Activated CD4-positive, alpha-beta T cell treated with anti-CD3 and anti-CD28 coated beads, Interleukin-2, amount 10 ng/mL, durations not matched to agents 24 days and 14 days (primary cell): ENCODE measurements at regions not wholly inside any gene's neighbourhood (a gene's known extent, or its start where the extent isn't known, plus 50 kb on each side); places are given as distances from the start of the nearest gene placed in this dataset.

Source experiments
- DNase-seq: peaks from one replicate; pipeline ENCODE4 v3.0.0; 2022
- H3K27ac Mint-ChIP-seq: one replicate; pipeline ENCODE4 v1.8.0; 2022; ENCODE audit warnings: mild to moderate bottlenecking, mixed read lengths
- H3K27me3 Mint-ChIP-seq: one replicate; pipeline ENCODE4 v1.8.0; 2022; ENCODE audit warnings: mixed read lengths
- H3K36me3 Mint-ChIP-seq: one replicate; pipeline ENCODE4 v1.8.0; 2022; ENCODE audit warnings: low read depth, mild to moderate bottlenecking, mixed read lengths
- H3K4me1 Mint-ChIP-seq: one replicate; pipeline ENCODE4 v1.8.0; 2021; ENCODE audit warnings: mixed read lengths
- H3K4me3 Mint-ChIP-seq: one replicate; pipeline ENCODE4 v1.8.0; 2022; ENCODE audit warnings: mild to moderate bottlenecking, moderate library complexity, mixed read lengths
- H3K9me3 Mint-ChIP-seq: one replicate; pipeline ENCODE4 v1.8.0; 2021; ENCODE audit warnings: mixed read lengths
- intact Hi-C: fragments of 100-400 bp; cut with micrococcal nuclease; formaldehyde crosslinking; loops from one replicate; pipeline ENCODE4 v1.15.1; 2023

DNA sequence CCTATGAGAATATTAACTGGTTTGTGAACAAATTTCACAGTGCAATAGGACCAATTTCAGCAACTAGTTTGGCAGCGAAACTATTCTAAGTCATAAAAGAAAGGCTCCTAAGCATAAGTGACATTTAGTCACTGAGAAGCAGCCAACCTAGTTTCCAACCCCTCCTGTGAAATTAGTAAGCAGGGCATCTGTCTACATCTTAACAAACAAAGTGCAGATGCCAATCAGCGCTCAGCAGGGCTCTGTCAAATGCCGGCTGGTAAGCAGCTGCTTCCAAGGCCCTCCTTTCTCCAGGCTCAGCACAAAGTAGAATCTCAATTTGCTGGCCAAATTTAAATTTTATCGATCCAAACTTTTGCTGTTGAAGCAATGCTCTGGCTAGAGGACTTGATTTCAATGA, 124.7 kb downstream of the ICOS start:
- Mint-ChIP-seq H3K4me3 (no peak overlapping the region), H3K9me3 (no peaks in the 10 kb centered on the region), H3K27ac (no peak overlapping the region), H3K27me3 (peaks cover 4% of the 10 kb centered on the region), H3K4me1 (no peaks in the 10 kb centered on the region), H3K36me3 (no peaks in the 10 kb centered on the region)
- DNase-seq: no peak
- intact Hi-C loops: no loop called here

DNA sequence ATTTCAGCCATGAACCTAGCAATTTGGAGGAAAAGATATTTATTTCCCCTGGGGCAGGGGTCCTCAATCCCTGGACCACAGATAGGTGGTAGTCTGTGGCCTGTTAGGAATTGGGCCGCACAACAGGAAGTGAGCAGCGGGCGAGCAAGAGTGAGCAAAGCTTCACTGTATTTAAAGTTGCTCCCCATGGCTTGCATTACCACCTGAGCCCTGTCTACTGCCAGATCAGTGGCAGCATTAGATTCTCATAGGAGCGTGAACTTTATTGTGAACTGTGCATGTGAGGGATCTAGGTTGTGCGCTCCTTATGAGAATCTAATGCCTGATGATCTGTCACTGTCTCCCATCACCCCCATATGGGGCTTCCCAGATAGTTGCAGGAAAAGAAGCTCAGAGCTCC, 127.6 kb downstream of the ICOS start:
- Mint-ChIP-seq H3K9me3 (peaks cover 4% of the 10 kb centered on the region), H3K27ac (no peak overlapping the region), H3K4me1 (no peaks in the 10 kb centered on the region), H3K27me3 (peaks cover 4% of the 10 kb centered on the region), H3K36me3 (no peaks in the 10 kb centered on the region), H3K4me3 (no peak overlapping the region)
- intact Hi-C loops: no loop called here
- DNase-seq: no peak

DNA sequence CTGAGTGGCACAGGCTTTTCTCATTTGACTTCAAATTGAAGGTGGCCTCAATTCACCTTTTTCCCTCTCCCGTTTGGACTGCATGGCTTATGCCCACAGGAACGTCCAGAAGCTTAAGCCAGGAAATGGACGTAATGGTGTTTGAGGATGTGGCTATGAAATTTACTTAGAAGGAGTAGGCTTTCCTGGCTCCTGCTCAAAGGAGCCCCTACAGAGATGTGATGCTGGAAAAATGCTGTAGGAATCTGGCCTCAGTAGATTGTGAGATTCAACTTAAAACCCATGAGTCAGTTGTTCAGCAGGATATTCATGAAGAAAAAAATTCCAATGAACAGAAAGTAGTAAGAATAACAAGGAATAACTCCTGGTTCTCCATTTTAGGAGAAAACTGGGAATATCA, 129.0 kb downstream of the ICOS start:
- Mint-ChIP-seq H3K4me3 (no peak overlapping the region), H3K27ac (no peak overlapping the region), H3K4me1 (no peaks in the 10 kb centered on the region), H3K36me3 (no peaks in the 10 kb centered on the region), H3K9me3 (peaks cover 4% of the 10 kb centered on the region), H3K27me3 (peaks cover 9% of the 10 kb centered on the region)
- no peak for DNase-seq
- intact Hi-C loops: no loop called here

DNA sequence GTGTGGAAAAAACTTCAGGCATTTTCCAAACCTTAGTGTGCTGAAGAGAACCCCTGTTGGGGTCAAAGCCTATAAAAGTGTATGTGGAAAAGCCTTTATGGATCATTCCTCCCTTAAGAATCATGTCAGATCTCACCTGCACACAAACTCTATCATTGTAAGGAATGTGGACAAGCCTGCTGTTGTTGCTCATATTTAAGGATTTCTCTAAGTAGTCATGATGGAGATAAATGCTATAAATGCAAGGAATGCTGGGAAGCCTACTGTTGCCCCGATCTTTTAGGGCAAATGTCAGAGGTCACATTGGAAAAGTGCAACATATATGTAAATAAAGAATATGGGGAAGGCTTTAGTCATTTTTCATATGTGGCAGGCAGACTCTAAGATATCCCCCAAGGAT, 129.5 kb downstream of the ICOS start:
- H3K4me1 Mint-ChIP-seq: no peaks in the 10 kb centered on the region
- H3K4me3 Mint-ChIP-seq: no peak overlapping the region
- intact Hi-C loops: no loop called here
- DNase-seq: no peak
- peaks cover 4% of the 10 kb centered on the region for H3K9me3 Mint-ChIP-seq
- H3K27me3 Mint-ChIP-seq: peaks cover 8% of the 10 kb centered on the region
- H3K36me3 Mint-ChIP-seq: no peaks in the 10 kb centered on the region
- no peak overlapping the region for H3K27ac Mint-ChIP-seq

DNA sequence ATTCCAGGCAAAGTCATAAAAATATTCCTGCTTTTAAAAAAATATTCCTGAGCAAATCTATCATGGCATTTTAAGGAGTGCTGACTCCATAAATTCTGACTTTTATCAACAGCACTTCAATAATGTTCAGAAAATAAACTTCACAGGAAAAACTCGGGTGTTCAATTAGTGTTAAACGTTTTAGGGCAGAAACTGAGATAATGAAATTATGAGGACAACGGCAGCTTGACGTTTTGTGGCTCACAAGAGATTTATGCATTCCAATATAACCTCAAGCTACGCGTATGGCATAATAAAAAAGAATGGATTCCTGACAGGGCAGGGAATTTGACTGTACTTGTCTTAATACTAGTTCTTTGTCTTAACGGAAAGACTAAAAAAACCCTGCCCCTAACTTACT, 133.2 kb downstream of the ICOS start:
- intact Hi-C loops: loop anchor here (5.0 kb wide), 3 partner anchors 37 to 622 kb away; no protein-coding TSS in a partner anchor

DNA sequence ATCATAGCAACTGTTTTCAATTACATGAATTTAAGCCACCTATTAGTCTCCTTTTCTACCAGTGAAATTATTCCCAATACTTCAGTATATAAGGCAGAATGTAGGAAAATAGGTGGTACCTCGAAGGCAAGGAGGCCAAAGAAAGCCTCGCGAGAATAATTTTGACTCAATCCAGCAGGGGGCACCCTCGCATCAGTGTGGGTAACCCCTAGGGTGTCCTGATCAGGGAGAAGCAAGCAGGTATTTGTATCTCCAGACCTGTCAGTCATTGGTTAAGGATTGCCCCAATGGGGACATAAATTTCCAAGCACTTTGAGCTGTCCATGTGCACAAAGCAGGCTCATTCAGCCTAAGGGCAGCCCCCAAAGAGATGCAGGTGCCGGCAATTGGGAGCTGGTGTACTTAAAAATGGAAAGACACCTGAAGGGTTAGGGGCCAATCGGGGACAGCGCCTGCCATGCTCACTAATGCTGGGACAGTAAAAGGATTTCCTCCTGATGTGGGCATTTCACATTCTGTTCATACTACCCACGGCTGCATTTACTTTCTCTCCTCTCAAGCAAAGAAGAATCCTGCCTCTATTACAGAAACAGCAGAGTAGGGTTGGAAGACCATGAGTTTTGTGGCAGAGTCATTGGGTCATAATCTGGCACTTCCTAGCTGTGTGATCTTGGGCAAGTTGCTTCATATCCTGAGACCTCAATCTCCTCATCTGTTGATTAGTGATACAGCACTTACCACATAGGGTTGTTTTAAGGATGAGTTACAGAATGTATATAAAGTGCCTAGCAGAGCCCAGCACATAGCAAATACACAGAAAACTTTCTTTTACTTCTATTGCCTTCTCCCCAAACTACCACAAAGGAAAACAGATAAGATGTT, 136.1 kb downstream of the ICOS start:
- no peak overlapping the region for H3K4me3 Mint-ChIP-seq
- intact Hi-C loops: loop anchor here (1.0 to 5.0 kb wide), 4 partner anchors 35 to 620 kb away; no protein-coding TSS in a partner anchor
- H3K9me3 Mint-ChIP-seq: peaks cover 5% of the 10 kb centered on the region
- H3K27me3 Mint-ChIP-seq: peaks cover 6% of the 10 kb centered on the region
- DNase-seq: peak; percentile 91
- H3K36me3 Mint-ChIP-seq: no peaks in the 10 kb centered on the region
- H3K4me1 Mint-ChIP-seq: peaks cover 10% of the 10 kb centered on the region
- H3K27ac Mint-ChIP-seq: peak overlapping the region; percentile 14

More for the DNA sequence above, 133.2 kb downstream of the ICOS start:
- Mint-ChIP-seq H3K4me3 (no peak overlapping the region), H3K36me3 (no peaks in the 10 kb centered on the region), H3K27me3 (peaks cover 6% of the 10 kb centered on the region), H3K27ac (no peak overlapping the region), H3K4me1 (peaks cover 10% of the 10 kb centered on the region), H3K9me3 (peaks cover 4% of the 10 kb centered on the region)
- DNase-seq: no peak

DNA sequence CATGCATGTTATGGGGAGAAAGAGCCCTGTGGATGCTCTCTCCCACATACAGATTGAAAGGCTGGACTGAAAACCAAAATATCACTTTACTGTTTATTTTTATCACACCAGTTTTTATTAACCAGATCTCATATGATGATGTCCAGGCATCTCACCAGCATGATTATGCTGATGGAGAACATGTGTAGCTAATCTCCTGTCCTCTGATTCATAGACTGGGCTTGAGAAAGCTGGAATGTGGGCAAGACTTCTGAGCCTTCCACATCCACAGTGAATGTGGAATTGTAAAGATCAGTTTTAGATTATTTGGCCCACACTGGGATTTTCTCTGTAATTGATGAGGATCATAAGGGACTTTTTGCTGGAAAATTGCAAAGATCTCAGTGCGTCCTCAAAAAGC, 137.9 kb downstream of the ICOS start:
- intact Hi-C loops: loop anchor here (5.0 kb wide), 3 partner anchors 33 to 618 kb away; no protein-coding TSS in a partner anchor
- peaks cover 11% of the 10 kb centered on the region for H3K4me1 Mint-ChIP-seq
- no peak for DNase-seq

DNA sequence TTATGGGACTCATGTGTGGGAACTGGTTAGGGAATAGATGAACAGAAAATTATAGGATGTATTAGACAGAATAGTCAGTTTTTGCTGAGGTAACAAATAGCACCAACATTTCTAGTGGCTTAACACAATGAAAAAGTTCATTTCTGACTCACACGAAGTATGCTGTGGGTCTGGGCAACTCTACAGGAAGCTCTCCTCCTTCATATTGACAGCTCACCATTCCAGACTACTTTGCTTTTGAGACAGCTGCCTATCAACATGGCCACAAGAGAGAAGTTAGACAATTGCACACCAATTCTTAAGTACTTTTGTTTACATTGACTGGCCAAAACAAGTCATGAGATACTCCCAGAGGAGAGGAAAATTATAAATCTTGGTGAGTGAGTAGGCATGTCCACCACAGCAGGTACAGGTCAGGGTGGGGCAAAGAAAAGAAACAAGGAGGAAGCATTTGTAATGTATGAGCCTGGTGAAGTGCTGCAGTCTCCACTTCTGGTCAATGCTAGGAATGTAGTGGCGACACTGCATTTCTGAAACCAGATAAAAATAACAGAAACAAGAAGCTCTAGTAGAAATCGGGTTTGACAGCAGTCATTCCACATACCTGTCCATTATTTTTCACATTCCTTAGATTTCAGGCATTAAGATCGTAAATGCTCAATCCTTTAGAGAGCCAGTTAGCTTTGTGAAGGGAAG, 141.6 kb downstream of the ICOS start:
- H3K9me3 Mint-ChIP-seq: peaks cover 12% of the 10 kb centered on the region
- H3K36me3 Mint-ChIP-seq: no peaks in the 10 kb centered on the region
- peak overlapping the region; percentile 3 for H3K27ac Mint-ChIP-seq
- no peak overlapping the region for H3K4me3 Mint-ChIP-seq
- intact Hi-C loops: no loop called here
- H3K27me3 Mint-ChIP-seq: peaks cover 2% of the 10 kb centered on the region
- H3K4me1 Mint-ChIP-seq: peaks cover 2% of the 10 kb centered on the region
- no peak for DNase-seq

More for the DNA sequence above, 137.9 kb downstream of the ICOS start:
- H3K4me3 Mint-ChIP-seq: no peak overlapping the region
- no peaks in the 10 kb centered on the region for H3K36me3 Mint-ChIP-seq
- peaks cover 6% of the 10 kb centered on the region for H3K27me3 Mint-ChIP-seq
- no peak overlapping the region for H3K27ac Mint-ChIP-seq
- H3K9me3 Mint-ChIP-seq: peaks cover 12% of the 10 kb centered on the region

DNA sequence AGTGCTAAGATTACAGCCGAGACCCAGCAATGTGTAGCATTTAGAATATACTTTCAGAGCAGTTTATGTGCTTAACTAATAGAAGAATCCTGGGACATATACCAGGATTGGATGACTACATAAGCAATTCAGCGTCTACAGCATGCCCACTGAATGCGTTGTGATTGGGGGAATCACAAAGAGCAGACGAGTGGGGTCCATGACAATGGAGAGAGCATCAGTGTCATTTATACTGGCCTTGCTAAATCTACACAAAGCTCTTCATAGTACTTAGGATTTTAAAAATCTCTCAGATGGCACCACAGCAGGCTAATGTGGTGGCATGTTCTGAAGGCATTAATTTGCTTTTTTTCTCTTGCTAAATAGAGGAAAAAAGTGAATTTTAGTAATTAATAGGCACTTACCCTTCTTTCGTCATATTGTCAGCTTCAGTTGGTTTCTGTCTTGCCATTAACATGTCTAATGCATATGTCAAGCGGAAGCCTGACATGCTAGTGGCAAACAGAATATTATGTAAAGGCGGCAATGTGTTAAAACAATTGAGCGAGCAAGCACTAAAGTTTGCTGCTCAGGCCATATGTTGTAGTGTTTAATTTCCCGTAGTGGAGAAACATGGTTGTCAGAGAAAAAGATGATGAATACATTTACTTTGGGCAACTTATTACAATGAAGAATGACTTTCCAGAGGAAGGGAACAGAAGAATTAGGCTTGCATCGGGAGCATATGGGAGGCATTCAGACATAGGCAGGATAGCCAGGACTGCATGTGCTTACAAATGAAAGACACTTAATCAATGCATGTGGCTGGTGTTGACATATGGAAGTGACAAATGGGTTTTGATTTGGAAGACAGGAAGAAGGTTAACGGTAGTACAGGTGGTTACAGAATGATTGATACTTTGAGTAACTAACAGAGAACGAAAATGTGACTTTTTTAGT, 145.2 kb downstream of the ICOS start:
- peaks cover 12% of the 10 kb centered on the region for H3K9me3 Mint-ChIP-seq
- DNase-seq: no peak
- H3K4me1 Mint-ChIP-seq: peaks cover 2% of the 10 kb centered on the region
- H3K36me3 Mint-ChIP-seq: no peaks in the 10 kb centered on the region
- H3K27me3 Mint-ChIP-seq: peaks cover 7% of the 10 kb centered on the region
- no peak overlapping the region for H3K27ac Mint-ChIP-seq
- no peak overlapping the region for H3K4me3 Mint-ChIP-seq
- intact Hi-C loops: no loop called here

DNA sequence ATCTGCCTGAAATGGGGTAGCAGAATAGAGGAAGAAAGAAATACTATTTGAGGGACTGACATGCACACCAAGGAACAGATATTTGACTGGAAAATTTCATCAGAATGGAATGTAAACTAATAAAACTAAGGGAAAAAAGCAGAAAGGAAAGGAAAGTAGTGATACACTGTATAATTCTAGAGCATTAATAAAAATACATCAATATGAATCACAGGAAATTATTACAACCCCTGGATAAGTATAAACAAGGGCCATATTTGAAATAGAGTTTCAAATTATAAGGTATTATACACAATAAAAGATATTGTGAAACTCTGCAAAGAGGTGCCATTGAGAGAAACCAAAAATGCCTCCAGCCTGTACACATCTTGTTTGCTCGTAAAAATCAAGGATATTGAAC, 149.6 kb downstream of the ICOS start:
- Mint-ChIP-seq H3K4me1 (no peaks in the 10 kb centered on the region), H3K9me3 (no peaks in the 10 kb centered on the region), H3K27ac (no peak overlapping the region), H3K36me3 (no peaks in the 10 kb centered on the region), H3K27me3 (peaks cover 15% of the 10 kb centered on the region), H3K4me3 (no peak overlapping the region)
- intact Hi-C loops: no loop called here
- DNase-seq: no peak

DNA sequence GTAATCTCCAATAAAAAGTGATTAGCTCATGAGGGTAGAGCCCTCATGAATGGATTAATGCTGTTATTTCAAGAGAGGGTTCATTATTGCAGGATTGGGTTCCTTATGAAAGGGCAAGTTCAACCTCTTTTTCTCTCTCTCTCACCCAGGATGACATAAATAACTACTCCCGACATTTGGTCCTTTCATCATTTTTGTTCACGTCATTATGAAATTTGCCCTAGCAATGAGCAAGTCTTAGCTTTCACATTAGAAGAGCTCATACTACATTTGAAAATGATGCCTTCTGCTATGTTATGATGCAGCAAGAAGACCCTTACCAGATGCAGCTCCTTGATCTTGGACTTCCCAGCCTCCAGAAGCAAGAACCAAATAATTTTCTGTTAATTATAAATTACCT, 152.5 kb downstream of the ICOS start:
- peaks cover 2% of the 10 kb centered on the region for H3K36me3 Mint-ChIP-seq
- DNase-seq: no peak
- intact Hi-C loops: no loop called here
- H3K27ac Mint-ChIP-seq: no peak overlapping the region
- no peaks in the 10 kb centered on the region for H3K4me1 Mint-ChIP-seq
- H3K4me3 Mint-ChIP-seq: no peak overlapping the region
- peaks cover 14% of the 10 kb centered on the region for H3K27me3 Mint-ChIP-seq
- peaks cover 9% of the 10 kb centered on the region for H3K9me3 Mint-ChIP-seq

DNA sequence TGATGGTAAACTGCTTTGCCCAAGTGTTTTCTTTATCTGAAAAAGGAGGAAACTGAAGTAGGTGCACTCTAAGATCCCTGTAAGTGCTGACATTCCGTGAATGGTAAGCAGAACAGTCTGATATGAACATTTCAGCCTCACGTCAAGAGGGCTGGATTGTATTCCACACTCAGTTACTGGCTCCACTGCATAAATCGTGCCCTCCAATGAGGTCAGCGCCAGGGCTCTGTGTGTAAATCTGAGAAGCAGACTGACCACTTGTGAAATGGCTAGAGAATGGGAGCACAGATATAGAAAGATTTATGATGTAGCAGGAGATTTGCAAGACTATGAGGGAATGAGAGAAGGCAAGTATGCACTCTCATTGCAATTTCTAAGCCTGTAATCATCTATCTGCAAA, 153.0 kb downstream of the ICOS start:
- peaks cover 2% of the 10 kb centered on the region for H3K36me3 Mint-ChIP-seq
- no peak overlapping the region for H3K27ac Mint-ChIP-seq
- no peaks in the 10 kb centered on the region for H3K4me1 Mint-ChIP-seq
- no peak for DNase-seq
- intact Hi-C loops: no loop called here
- H3K4me3 Mint-ChIP-seq: no peak overlapping the region
- H3K9me3 Mint-ChIP-seq: peaks cover 12% of the 10 kb centered on the region
- H3K27me3 Mint-ChIP-seq: peaks cover 14% of the 10 kb centered on the region

DNA sequence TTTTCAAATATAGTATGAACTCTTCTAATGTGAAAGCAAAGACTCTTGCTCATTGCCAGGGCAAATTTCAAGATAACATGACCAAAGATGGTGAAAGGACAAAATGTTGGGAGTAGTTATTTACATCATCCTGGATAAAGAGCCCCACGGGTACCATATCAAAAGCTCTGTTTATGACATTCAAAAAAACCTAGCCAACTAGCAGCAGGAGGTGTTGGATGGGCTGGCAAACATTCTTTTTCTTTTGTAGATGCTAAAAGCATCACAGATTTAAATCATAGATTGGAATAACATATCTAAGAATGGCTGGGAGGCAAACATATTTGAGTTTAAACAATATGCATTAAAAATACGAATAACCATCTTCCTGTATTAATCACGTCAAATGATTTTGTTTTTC, 153.5 kb downstream of the ICOS start:
- no peak for DNase-seq
- intact Hi-C loops: no loop called here
- H3K9me3 Mint-ChIP-seq: peaks cover 16% of the 10 kb centered on the region
- H3K36me3 Mint-ChIP-seq: peaks cover 5% of the 10 kb centered on the region
- peaks cover 3% of the 10 kb centered on the region for H3K4me1 Mint-ChIP-seq
- H3K27me3 Mint-ChIP-seq: peaks cover 17% of the 10 kb centered on the region
- H3K27ac Mint-ChIP-seq: no peak overlapping the region
- no peak overlapping the region for H3K4me3 Mint-ChIP-seq
